OCI-M1 (cell line): ENCODE measurements at regions not wholly inside any gene's neighbourhood (a gene's known extent, or its start where the extent isn't known, plus 50 kb on each side); places are given as distances from the start of the nearest gene placed in this dataset.
A peak's percentile ranks its signal among the peaks of the same experiment; 100 is the strongest.
"Not testable (repeated sequence)": the region's sequence is repeated elsewhere in the genome, so short reads cannot be mapped to it uniquely, and the experiment has no call there.

Source experiments
- DNase-seq: peaks from one replicate; lab custom pipeline; 2025; lab: John Stamatoyannopoulos, UW

DNA sequence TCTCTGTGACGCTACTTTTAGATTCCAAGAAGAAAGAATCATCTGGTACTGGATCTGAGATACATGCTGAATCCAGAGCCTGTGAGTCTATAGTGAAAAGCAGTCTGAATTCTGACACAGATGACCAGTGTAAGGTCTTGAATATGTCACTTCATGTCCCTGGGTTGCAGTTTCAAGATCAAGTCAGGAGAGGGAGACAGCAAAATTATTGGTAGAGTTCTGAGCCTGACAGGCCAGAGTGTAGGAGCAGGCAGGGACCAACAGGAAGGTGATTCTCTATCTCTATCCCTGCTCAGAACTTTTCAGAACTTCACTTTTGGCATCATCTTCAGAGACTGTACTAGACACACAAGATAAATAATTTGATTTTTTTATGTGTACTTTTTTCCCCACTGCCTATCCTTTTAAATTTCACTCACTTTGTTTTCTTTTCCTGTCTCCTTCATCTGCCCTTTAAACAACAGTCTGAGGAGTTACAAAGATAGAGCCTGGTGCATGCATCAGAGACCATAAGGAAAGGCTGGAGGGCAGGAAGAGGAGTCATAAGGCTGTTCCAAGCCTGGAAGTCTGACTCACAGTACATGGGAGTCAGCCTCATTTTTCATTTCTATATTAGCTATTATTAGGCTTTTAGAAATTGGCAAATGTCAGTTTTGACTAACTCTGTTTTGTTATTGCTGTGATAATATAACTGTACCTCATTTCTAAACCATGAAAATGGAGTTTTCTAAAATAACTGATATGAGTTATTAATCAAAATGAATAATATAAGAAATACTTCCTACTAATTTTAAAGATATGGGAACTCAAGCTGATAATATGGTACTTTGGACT is 120.2 kb upstream of the TMEM229A start:
- peak; percentile 58 for DNase-seq

DNA sequence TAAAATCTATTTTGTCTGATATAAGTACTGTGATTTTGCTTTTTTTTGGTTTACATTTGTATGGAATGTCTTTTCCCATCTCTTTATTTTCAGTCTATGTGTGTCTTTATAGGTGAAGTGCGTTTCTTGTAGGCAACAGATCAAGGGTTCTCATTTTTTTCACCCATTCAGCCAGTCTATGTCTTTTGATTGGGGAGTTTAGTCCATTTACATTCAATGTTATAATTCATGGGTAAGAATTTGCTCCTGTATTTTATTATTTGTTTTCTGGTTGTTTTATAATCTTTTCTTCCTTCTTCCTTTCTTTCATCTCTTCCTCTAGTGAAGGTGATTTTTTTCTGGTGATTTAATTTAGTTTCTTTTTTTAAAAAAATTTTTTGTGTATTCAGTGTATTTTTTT is 104.8 kb upstream of the TMEM229A start:
- DNase-seq: no peak

DNA sequence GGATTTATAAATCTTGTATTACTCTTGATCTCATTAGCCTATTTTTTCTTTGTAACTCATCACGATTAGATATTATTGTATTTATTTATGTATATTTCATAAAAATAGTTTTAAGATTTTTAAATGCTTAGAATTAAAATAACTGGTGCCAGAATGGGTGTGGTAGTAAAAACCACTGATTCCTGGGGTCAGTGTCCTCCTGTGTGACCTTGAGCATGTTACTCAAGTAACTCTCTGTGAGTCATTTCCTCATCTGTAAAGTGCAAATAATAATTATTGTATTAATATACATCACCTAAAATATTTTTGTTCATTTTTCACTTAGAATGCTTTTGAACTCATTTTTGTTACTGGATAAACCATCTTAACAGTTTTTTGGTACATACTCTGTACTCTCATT is 91.3 kb upstream of the TMEM229A start:
- no peak for DNase-seq

- no peak for DNase-seq
Observed at GRCh38 chr7:124120911-124121310, 88.0 kb upstream of the TMEM229A start.

DNA sequence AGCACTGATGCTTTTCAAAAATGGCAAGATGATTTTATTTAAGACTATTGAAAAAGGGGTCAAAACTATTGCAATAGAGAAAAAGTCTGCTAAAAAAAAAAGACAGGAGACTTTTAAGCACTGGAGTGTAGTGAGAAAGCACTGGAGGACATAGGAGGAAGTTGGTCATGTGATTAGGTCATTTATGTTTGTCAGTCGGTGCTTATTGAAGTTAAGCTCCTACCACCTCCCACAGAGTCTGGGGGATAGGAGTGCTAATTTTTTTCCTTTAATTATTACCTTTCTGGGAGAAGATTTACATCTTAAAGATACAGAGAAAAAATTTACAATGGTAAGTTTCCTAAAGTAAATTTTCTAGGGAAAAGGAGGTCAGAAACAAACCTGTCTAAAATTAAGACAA is 80.2 kb upstream of the TMEM229A start:
- peak; percentile 59 for DNase-seq

DNA sequence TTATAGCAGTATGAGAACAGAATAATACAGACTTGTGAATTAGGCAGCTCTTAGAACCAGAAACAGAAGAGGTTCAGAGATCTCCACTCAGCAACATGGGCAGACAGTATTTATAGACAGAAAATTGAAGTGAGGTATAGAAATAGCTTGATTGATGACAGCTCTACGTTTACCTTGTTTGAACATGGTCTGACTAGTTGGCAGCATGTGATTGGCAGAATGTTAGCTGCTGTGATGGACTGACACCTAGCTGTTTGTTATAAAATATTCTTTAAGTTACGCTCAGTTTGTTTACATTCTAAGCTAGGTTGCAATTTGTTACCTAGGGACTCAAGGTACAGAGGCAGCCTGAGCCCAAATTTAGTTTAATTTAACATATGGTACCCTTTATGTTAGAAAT is 73.7 kb upstream of the TMEM229A start:
- no peak for DNase-seq

- peak; percentile 46 for DNase-seq
Observed at GRCh38 chr7:124101173-124101768, 68.4 kb upstream of the TMEM229A start.

- DNase-seq: no peak
Observed at GRCh38 chr7:124100190-124100589, 67.3 kb upstream of the TMEM229A start.

DNA sequence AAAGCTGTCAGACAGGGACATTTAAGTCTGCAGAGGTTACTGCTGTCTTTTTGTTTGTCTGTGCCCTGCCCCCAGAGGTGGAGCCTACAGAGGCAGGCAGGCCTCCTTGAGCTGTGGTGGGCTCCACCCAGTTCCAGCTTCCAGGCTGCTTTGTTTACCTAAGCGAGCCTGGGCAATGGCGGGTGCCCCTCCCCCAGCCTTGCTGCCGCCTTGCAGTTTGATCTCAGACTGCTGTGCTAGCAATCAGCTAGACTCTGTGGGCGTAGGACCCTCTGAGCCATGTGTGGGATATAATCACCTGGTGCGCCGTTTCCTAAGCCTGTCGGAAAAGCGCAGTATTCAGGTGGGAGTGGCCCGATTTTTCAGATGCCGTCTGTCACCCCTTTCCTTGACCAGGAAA is 66.7 kb upstream of the TMEM229A start:
- DNase-seq: not testable (repeated sequence)

GRCh38 chr7:124089621-124090020 is 56.8 kb upstream of the TMEM229A start:
- no peak for DNase-seq

DNA sequence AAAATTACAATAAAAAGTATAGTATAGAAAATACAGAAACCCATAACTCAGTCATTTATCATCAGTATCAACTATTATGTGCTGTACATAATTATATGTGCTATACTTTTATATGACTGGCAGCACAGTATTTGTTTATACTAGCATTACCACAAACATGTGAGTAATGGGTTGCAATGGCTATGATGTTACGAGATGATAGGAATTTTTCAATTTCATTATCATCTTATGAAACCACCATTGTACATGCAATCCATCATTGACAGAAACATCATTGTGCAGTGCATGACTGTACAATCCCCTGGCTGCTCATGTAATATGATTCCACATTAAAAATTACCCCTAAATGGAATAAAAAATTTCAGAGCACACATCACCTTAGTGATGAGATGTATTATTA is 55.7 kb upstream of the TMEM229A start:
- DNase-seq: no peak

- DNase-seq: no peak
Observed at GRCh38 chr7:124086843-124087242, 54.0 kb upstream of the TMEM229A start.

DNA sequence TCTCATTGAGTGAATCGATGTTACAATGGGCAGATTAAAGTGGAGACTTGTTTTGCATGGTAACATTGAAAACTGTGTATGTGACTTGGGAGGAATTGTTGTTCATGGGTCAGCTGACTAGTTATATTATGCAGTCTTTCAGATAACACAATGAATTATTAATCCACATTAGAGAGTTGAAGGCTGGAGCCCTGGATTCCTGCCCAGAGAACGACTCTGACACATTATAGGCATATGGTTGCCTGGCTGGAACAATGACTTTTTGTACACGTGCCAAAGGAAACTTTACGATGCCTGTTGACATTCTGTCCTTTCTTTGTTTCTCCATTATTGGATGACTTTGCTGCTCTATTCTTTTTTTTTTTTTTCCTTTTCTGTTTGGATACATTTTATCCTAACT is 52.3 kb upstream of the TMEM229A start:
- DNase-seq: no peak

DNA sequence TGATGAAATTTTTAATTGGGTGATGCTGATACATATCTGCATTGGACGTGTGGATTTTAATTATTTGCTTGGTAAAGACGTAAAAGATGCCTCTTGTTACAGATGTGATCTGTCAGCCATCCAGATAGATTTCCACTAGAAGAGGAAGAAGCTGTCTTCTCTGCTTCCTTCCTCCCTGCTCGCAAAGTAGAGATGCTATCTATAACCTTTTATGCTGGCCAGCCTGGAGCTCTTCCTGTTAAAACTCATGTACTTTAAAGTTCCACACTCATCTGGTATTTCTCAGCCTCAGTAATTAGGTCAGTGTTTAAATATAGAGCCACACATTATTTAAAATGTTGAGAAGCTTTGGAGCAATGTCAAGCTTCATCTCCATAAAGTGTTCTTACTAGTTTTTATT is 51.2 kb upstream of the TMEM229A start:
- peak; percentile 14 for DNase-seq
